Nephron progenitor cell (in vitro differentiated cells): ENCODE measurements at regions not wholly inside any gene's neighbourhood (a gene's known extent, or its start where the extent isn't known, plus 50 kb on each side); places are given as distances from the start of the nearest gene placed in this dataset.
A peak's percentile ranks its signal among the peaks of the same experiment; 100 is the strongest.
"Not testable (repeated sequence)": the region's sequence is repeated elsewhere in the genome, so short reads cannot be mapped to it uniquely, and the experiment has no call there.

ENCODE experiments used
- DNase-seq: peaks from one replicate; pipeline ENCODE4 v3.0.0; 2021
- H3K27ac Mint-ChIP-seq: 2 replicates; pipeline ENCODE4 v1.8.0; 2021; ENCODE audit warnings: mild to moderate bottlenecking, moderate library complexity, mixed read lengths
- H3K27me3 Mint-ChIP-seq: 2 replicates; pipeline ENCODE4 v1.8.0; 2021; ENCODE audit warnings: mild to moderate bottlenecking, low read depth, mixed read lengths; ENCODE audit not compliant: poor library complexity
- H3K36me3 Mint-ChIP-seq: 2 replicates; pipeline ENCODE4 v1.8.0; 2021; ENCODE audit warnings: low read depth, mixed read lengths
- H3K4me1 Mint-ChIP-seq: 2 replicates; pipeline ENCODE4 v1.8.0; 2021; ENCODE audit warnings: mixed read lengths
- H3K4me3 Mint-ChIP-seq: 2 replicates; pipeline ENCODE4 v1.8.0; 2021; ENCODE audit warnings: mild to moderate bottlenecking, moderate library complexity, mixed read lengths
- H3K9me3 Mint-ChIP-seq: 2 replicates; pipeline ENCODE4 v1.8.0; 2021; ENCODE audit warnings: mild to moderate bottlenecking, moderate library complexity, mixed read lengths
- TF ChIP-seq, protein P1 (sequence below): fragments of 200-600 bp; sonication (generic); IDR thresholded peaks from 2 replicates; pipeline ENCODE4 v1.5.0; 2021; ENCODE audit warnings: antibody characterized with exemption

DNA sequence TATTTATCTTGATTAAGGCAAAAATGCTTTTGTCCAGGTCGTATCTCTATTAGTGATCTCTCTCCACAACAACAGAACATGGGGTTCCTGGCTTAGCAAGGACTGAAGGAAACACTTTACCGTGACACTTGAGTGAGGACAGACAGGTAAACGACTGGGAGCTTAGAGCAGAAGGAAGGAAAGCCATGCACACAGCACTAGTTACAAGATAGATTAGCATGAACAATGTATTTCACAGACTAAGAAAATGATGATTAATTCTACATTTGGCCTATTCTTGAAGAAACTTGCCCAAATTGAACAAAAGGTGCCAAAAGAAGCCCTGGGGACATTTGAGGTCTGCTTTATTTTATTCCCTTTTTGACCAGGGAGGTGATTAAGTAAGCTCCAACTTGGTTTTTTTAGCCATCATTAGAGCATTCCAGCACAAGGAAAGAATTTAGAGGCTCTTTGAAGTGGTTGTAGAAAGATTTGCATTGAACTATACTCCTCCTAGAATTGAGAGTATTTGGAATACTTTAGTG lies 248.5 kb downstream of the USP25 start:
- H3K27me3 Mint-ChIP-seq = no peaks in the 10 kb centered on the region
- DNase-seq = no peak
- TF ChIP-seq, protein P1, sequence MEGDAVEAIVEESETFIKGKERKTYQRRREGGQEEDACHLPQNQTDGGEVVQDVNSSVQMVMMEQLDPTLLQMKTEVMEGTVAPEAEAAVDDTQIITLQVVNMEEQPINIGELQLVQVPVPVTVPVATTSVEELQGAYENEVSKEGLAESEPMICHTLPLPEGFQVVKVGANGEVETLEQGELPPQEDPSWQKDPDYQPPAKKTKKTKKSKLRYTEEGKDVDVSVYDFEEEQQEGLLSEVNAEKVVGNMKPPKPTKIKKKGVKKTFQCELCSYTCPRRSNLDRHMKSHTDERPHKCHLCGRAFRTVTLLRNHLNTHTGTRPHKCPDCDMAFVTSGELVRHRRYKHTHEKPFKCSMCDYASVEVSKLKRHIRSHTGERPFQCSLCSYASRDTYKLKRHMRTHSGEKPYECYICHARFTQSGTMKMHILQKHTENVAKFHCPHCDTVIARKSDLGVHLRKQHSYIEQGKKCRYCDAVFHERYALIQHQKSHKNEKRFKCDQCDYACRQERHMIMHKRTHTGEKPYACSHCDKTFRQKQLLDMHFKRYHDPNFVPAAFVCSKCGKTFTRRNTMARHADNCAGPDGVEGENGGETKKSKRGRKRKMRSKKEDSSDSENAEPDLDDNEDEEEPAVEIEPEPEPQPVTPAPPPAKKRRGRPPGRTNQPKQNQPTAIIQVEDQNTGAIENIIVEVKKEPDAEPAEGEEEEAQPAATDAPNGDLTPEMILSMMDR = no peak
- peaks cover 26% of the 10 kb centered on the region for H3K4me1 Mint-ChIP-seq
- H3K27ac Mint-ChIP-seq = peak overlapping the region; percentile 84
- H3K9me3 Mint-ChIP-seq = peaks cover 10% of the 10 kb centered on the region
- no peak overlapping the region for H3K4me3 Mint-ChIP-seq
- peaks cover 4% of the 10 kb centered on the region for H3K36me3 Mint-ChIP-seq

DNA sequence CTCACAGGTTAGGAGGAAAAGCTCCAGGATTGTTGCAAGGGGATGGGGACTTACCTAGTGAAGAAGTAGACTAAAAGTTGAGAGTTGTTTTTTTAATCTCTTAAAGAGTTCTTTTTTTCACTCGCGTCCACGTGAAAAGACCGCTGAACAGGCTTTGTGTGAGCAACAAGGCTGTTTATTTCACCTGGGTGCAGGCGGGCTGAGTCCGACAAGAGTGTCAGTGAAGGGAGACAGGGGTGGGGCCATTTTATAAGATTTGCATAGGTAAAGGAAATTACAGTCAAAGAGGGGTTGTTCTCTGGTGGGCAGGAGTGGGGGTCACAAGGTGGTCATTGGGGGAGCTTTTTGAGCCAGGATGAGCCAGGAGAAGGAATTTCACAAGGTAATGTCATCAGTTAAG lies 249.7 kb downstream of the USP25 start:
- DNase-seq, H3K27ac Mint-ChIP-seq, H3K4me3 Mint-ChIP-seq, H3K36me3 Mint-ChIP-seq, H3K27me3 Mint-ChIP-seq: not testable (repeated sequence)
- H3K9me3 Mint-ChIP-seq = peaks cover 20% of the 10 kb centered on the region
- H3K4me1 Mint-ChIP-seq = peaks cover 38% of the 10 kb centered on the region

DNA sequence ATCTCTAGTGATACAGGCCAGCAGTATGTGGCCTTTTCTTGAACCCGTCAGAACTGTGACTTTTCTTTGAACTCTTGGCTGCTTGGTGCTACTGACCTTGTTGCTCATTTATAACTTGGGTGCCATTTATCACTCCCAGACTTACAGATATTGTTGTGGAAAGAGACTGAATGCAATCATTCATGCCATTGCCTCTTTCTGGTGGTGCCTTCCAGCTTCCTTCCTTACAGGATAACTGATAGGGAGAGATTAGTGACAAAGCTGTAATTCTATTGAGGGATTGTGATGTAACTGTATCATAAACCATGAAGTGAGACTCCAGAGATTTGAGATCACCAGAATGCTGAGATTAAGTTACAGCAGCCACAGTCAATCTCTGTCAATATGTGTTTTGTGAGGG lies 256.5 kb downstream of the USP25 start:
- DNase-seq = peak; percentile 22
- Mint-ChIP-seq H3K36me3 (peaks cover 4% of the 10 kb centered on the region), H3K4me1 (peaks cover 81% of the 10 kb centered on the region), H3K27ac (peak overlapping the region; percentile 62), H3K9me3 (peaks cover 14% of the 10 kb centered on the region), H3K4me3 (peak overlapping the region; percentile 19), H3K27me3 (no peaks in the 10 kb centered on the region)
- TF ChIP-seq, protein P1 = no peak

DNA sequence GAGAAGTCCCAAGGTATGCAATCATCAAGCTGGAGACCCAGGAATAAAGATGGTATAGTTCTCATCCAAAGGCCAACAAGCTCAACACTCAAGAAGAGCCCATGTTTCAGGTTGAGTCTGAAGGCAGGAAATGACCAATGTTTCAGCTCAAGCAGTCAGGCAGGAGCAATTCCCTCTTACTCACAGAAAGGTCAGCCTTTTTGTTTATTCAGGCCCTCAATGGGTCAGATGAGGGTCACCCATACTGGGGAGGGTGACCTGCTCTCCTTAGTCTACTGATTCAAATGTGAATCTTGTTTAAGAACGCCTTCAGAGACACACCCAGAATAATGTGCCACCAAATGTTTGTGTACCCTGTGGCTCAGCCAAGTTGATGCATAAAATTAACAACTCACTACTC lies 262.4 kb downstream of the USP25 start:
- TF ChIP-seq, protein P1 = no peak
- Mint-ChIP-seq H3K27ac (peak overlapping the region; percentile 99), H3K27me3 (no peaks in the 10 kb centered on the region), H3K9me3 (peaks cover 17% of the 10 kb centered on the region), H3K4me3 (peak overlapping the region; percentile 20), H3K36me3 (peaks cover 29% of the 10 kb centered on the region), H3K4me1 (peaks cover 55% of the 10 kb centered on the region)
- DNase-seq = peak; percentile 6

DNA sequence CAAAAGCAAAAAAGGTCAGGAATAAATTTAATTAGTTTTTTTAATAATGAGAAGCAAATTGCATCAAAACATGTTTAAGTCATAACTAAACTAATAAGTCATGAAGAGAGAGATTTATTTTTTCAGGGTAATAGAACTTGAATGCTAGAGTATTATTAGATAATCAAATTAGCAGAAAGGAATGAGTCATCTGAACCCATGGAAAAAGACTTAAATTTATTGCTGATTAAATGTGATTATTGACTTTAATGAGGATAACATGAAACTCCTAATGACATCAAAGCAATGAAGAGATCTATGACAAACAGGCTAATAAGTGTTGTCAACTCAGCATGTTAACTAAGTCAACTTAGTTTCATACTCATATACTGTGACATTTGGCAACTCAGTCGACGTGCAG lies 264.2 kb downstream of the USP25 start:
- Mint-ChIP-seq H3K4me1 (peaks cover 37% of the 10 kb centered on the region), H3K27me3 (no peaks in the 10 kb centered on the region), H3K9me3 (peaks cover 17% of the 10 kb centered on the region), H3K27ac (no peak overlapping the region), H3K36me3 (peaks cover 29% of the 10 kb centered on the region), H3K4me3 (no peak overlapping the region)
- TF ChIP-seq, protein P1 = no peak
- DNase-seq = no peak

DNA sequence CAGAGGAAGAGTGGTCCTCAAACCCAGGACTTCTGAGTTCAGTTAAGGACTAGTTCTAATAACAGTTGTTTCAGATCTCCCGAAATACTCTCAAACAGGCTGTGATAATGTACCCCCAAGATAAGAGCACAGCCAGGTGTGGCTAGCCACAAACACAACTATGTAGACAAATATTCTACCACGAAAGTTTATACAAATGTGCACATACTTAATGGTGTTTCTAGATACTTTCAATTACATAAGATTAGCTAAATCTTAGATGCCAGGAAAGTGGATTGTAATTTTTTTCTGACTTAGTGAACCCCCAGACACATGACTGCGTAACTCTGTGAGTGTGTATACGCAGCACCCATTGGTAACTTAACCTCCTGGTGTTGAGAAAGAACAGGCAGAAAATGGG lies 270.0 kb downstream of the USP25 start:
- no peak overlapping the region for H3K4me3 Mint-ChIP-seq
- H3K36me3 Mint-ChIP-seq = peaks cover 4% of the 10 kb centered on the region
- H3K27me3 Mint-ChIP-seq = no peaks in the 10 kb centered on the region
- H3K9me3 Mint-ChIP-seq = peaks cover 4% of the 10 kb centered on the region
- peaks cover 9% of the 10 kb centered on the region for H3K4me1 Mint-ChIP-seq
- DNase-seq = no peak
- H3K27ac Mint-ChIP-seq = no peak overlapping the region
- TF ChIP-seq, protein P1 = no peak
